ENCODE measurements at regions not wholly inside any gene's neighbourhood (a gene's known extent, or its start where the extent isn't known, plus 50 kb on each side); places are given as distances from the start of the nearest gene placed in this dataset.
A peak's percentile ranks its signal among the peaks of the same experiment; 100 is the strongest.
"Not testable (repeated sequence)": the region's sequence is repeated elsewhere in the genome, so short reads cannot be mapped to it uniquely, and the experiment has no call there.

DNA sequence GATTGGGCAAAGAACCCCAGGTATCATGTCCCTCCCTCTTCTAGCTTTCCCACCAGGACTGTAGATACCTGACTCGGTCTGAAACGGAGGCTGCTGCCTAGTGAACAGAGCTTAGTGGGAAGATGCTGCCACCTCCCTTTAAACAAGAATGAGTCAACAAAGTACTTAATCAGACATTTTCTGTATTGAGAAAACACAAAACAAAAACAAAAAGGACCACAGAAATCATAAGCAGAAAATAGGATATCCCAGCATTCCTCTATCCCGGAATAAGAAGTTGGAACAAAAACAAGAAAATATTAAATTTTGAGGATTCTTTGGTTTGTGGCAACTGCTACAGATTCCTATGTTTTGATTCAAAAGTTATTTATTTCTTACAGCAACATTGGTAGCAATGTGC is 51.7 kb upstream of the COL8A1 start:
- no peak for DNase-seq (ENCODE audit: low spot score)

DNA sequence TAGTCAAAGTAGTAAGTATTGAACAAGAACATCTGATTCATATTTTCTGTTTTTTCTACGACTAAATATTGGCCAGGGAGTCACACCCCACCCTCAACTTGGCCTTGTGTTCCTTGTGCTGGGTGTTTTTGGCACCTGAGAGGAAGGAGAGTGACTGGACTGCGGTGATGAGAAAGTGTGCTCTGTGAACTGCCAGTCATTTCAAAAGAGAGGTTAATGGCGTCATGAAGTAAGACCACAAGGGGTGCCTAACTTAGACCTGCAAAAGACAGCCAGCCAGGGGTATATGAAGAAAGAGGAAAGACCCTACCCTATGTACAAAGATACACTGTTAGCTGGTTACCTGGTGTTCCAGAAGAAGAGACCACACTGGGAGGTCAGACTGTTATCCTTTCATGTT is 58.4 kb upstream of the COL8A1 start:
- DNase-seq (ENCODE audit: low spot score): no peak

DNA sequence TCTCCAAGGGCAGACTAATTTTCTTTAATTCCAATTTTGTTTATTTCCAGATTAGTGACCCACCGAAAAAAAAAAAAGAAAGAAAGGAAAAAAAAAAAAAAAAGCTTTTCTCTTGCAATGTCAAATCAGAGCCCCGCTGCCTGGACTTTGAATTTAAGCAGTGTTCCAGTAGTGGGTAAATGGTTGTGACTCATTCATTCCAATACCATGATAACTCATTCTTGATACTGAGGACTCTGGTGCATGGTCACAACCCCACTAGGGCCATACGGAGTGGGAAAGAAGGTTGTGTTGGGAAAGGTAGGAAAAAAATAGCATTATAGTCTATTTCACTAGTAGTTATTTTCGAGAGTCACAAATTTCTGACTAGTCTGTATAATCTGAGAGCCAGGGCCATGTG is 59.1 kb upstream of the COL8A1 start:
- no peak for DNase-seq (ENCODE audit: low spot score)

DNA sequence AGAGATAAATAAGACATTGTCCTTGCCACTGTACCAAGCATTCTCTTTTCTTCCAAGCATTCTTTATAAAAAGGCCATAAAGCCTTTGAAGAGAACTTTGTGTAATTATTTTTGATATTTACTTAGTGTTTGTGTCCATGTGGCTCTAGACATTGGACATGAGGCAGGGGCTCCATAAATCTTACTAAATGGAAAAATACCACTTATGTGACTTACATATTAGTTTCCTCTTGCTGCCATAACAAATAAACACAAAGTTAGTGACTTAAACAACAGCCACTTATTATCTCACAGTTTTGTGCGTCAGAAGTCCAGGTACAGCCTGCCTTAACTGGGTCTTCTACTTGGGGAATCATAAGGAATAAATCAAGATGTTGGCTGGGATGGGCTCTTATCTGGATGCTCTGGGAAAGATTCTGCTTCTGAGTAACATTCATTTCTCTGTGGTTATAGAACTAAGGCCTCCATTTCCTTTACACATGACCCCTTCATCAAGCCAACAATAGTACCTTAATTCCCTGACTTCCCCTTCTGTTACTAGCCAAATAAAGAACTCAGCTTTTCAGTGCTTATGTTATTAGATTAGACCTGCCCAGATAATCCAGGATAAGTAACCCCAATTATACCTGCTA is 59.9 kb upstream of the COL8A1 start:
- no peak for DNase-seq (ENCODE audit: low spot score)

DNA sequence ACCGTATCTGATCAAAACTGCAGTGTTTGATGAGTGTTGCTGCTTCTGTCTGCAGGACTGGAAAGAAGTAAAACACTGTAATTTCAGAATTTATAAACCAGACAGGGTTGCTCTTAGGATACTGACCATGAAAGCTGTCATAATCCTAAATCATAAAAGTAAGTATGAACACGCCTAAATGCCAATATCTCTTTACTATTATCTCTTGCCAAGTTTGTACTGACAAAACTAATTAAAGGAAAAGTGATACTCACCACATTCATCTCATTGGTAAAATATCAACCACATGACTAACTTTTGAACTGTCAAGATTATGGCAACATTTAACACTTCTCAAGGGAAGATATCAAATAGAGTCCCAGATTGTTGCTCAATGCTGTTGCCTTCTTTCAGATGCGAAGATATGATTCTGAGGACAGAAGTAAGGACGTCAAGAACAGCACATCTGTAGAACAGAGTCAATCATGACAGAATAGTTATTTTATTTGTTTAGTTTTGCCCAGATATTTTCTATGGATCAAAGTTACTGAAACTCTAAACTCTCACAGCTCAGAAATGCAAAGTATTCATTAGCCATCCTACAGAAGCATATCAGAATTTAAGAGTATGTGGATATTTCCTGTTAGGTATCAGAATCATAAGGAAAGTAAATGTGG is 61.4 kb upstream of the COL8A1 start:
- no peak for DNase-seq (ENCODE audit: low spot score)

DNA sequence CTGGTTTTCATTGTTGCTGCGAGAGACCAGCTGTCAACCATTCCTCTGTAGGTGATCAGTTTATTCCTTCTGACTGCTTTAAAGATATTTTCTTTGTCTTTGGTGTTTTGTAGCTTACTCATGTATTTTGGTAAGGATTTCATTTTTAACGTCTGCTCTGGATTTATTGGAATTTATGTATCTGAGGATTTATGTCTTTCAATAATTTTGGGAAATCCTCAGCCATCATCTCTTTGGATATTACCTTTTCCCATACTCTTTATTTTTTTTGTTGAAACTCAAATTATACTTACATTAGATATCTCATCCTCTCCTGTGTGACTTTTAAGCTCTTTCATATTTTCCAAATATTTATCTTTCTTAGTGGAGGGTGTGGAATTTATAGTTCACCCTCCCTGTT is 62.7 kb upstream of the COL8A1 start:
- no peak for DNase-seq (ENCODE audit: low spot score)

DNA sequence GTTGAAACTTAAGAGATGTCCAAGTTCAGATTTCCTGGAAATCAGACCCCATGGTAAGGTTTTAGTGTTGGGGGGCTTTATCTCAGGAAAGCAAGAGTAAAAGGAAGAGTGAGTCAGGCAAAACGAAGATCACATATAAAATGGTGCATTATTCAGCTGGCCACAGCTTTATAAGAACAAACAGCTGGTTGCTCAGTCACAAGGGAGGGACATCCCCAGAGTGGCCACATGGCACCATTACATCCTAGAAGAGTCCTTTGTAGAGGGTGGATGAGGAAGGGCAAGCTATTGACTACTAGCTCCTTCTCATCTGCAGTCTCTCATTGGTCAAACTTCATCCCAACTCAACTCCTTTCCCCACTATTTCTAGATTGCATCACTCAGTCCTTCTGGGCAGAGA is 68.3 kb upstream of the COL8A1 start:
- DNase-seq (ENCODE audit: low spot score): no peak

DNA sequence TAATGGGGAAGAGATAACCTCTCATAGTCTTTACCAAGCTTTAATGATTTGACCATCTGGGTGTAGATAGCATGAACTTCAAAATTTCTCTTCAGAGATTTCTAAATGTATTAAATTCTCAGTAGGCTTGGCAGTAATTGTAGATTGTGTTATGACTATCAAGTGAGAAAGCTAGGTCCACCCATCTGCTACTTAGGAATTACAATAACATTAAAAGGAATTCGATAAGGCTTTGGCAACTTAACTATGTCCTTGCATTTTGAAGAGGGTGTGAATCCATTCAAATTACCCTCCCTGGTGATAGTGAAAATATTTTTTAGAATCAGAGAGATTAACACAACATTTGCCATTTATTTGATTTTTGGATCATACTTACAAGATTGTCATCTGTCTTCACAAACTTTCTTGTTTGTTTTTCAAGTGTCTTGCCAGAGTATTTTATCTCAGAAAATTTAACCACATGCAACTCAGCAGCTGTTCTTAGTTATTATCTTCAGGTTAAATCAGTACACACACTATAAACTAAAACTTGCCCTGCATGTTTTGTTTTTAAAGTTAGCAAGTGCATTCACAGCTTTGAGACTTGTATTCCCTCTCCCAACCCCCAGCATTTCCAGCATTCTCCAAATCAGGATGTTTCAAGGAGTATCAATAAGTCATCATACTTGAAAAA is 69.6 kb upstream of the COL8A1 start:
- no peak for DNase-seq (ENCODE audit: low spot score)

DNA sequence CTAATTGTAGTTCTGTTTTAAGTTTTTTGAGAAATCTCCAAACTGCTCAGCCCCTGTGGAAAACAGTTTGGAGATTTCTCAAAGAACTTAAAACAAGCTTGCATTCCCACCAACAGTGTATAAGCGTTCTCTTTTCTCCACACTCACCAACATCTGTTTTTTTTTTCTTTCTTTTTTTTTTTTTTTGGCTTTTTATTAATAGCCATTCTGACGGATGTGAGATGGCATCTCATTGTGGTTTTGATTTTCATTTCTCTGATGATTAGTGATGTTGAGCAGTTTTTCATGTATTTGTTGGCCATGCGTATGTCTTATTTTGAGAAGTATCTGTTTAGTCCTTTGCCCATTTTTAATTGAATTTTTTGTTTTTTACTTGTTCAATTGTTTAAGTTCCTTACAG is 73.1 kb upstream of the COL8A1 start:
- no peak for DNase-seq (ENCODE audit: low spot score)

DNA sequence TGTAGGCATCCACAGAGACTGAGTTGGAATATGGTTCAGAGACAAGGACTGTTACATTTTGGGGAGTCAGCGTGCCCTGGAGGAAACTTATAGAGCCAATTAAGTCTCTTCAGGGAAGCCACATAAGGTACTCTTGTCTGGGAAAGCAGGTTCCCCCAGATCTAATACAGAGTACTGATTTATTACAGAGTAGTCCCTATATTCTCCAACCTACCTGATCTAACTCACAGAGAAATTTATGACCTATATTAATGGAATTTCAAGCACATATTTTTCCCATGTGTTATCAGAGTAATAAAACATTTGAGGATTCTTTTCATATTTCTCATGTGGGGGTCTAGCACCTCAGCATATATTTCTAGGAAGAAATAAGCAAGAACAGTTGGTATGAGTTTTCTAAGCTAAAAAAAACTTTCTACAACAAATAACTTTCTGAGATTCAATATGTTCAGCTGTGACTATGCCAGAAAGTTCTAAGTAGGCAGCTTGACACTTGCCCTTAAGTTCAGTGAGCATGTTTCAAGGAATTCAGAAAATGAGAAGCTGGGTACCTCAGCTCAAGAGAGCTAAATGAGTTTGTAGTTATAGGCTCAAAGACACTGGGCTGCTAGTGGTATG is 75.3 kb upstream of the COL8A1 start:
- DNase-seq (ENCODE audit: low spot score): no peak

DNA sequence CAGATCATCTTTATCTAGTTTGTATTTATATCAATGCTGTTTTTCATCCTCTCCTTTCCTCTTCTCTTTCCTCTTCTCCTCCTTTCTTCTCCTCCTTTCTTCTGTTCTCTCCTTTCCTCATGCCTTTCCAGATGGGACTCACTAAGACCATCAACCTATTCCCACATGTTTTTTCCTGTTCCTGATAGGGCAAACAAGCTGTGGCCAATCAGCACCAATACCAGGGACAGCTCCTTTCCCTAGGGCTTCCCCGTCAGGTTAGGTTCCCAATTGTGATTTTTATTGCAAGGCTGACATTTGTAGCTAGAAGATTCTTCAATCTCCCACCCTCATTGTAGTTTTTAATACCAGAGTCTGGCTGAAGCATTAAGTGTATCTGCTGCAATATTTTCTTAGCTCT is 76.3 kb upstream of the COL8A1 start:
- DNase-seq (ENCODE audit: low spot score): no peak

DNA sequence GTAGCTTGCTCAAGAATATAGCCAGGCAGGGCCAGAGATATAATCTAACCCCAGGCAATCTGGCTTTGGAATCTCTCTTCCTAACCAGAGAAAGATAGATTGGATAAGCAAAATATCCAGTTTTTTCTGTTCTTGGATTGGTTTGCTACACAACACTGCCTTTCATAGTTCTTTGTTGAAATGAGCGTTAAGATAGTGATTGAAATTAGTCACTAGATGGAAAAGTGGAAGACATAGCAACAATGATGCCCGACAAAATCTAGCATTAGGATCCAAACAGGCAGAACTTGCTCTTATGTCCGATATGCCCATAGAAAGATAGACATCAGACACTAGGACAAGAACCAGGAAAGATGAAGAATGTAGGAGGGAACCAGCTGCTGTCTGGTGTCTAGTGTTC is 77.3 kb upstream of the COL8A1 start:
- DNase-seq (ENCODE audit: low spot score): no peak

DNA sequence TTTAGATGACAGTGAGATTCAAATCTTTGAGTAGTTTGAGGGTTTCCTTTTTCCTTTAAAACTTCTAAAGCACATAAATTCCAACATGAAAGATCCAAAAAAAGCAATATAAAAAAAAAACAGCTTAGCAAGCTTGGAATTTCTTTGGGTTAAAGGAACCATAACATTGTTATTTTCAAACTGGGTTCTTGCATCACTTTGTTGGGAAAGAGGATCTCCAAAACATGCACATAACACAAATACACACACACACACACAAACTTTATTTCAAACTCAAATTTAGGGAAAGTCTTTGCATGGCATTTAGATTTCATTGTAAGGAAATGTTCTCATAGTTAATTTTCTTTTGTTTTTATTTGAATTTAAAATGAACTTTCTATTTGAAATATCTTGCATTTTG is 79.2 kb upstream of the COL8A1 start:
- no peak for DNase-seq (ENCODE audit: low spot score)

DNA sequence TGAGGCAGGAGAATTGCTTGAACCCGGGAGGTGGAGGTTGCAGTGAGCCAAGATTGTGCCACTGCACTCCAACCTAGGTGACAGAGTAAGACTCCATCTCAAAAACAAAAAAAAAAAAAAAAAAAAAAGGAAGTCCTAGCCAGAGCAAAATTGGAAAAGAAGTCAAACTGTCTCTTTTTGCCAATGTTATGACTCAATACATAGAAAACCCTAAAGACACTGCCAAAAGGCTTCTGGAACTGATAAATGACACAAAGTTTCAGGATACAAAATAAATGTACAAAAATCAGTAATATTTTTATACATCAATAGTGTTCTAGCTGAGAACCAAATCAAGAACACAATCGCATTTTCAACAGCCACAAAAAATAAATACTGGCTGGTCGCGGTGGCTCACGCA is 82.5 kb upstream of the COL8A1 start:
- not testable (repeated sequence) for DNase-seq (ENCODE audit: low spot score)

DNA sequence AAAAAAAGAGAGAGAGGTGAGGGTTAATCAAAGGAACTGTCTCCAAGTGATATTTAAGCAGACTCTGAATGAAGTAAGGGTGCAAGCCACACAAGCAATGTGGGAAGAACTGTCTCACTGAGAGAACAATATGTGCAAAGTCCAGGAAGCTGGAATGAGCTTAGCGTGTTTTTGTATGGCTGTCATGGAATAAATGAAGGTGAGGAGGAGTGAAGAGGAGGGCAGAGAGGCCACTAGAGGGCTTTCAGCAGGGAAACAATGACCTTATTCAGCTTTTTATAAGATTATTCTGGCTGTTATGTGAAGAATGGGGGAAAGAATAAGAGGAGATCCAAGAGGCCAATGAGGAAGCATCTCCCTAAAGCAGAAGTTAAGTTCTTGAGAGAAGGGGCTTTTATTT is 86.9 kb upstream of the COL8A1 start:
- no peak for DNase-seq (ENCODE audit: low spot score)

DNA sequence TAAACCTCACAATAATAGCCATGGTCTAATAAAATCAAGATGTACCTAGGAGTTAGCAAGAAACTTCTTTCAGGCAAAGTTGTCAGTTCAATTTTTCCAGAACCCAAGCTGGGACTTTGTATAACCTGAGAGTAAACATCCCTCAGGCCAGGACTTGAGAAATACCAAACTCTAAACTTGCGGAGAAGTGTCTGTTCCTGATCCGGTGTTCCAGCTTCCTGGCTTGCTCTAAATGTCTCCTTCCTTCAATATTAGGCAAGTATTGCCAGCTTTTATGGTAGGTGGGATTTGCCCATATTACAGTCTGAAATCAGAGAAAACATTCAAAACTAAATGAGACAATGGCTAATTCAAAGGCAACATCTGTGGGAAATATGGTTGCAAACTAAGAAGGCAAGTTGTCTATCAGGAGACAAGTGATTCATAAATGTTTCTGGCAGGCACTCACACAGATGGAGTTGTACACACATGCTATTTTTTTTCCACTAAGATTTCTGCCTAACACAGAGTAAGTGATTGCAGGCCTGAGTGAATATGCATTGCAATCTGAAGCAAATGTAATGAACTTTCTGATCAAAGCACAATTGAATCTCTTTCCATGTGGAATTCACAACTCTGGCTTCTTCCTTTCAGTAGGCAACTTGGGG is 88.3 kb upstream of the COL8A1 start:
- DNase-seq (ENCODE audit: low spot score): no peak

DNA sequence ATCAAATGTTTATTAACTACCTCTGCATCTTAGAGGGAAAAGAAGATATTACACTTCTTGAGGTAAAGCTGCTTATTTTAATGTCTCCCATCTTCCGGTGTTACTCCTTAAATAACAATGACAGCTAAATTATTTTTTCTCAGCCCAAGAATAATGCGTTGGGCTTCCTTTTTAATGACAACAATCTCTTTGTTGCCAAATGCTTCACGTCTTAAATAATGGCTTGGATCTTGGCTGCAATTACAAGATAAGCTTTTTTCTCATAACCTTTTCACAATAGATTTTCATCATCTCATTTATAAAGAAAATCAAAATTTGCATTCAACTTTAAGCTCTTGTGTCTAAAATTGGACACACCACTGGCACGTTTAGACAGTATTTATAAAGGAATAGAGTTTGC is 89.2 kb upstream of the COL8A1 start:
- DNase-seq (ENCODE audit: low spot score): no peak

DNA sequence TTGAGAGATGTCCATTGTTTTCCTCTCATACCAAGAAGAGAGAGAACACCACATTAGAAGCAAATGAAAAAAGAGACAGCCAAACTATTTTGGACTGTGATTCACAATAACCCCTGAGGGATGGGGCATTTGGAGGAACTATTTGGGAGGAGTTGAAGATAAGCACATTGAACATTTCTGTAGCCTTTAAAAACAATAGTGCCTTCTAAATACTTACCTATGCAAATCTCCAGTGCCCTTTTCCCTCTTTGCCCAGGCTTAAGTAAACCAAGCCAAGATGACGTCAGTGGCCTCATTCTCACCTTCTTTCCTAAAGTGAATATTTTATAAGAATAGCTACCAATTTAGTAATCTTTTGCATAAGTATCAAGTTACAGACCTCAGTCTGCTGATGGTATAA is 89.7 kb upstream of the COL8A1 start:
- no peak for DNase-seq (ENCODE audit: low spot score)

DNA sequence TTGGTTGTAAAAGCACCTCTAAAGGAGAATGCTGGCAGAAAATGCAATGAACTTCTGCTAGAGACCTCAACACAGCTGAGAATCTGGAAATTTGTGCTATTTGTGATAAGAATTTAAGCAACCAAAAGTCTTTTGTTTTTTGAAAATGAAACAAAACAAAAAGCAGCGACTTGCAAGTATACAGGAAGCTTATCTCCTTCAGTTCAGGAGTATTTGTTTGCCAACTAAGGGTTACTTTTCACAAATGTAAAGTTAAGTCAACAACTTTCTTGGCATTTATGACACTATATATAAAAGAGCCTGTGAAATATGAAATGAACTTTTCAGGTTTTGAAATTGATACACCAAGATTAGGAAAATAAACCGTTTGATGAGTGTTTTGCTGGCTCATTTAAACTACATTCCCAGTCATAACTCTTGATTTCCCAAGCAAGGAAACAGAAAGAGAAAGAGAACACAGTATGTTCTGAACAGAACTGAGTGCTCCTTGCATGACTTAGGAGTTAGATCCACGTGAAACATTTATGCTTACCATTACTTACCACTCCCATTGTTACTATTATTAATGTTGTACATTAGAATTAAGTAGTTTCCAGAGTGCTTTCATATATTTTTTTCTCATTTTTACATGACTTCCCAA is 92.3 kb upstream of the COL8A1 start:
- no peak for DNase-seq (ENCODE audit: low spot score)

DNA sequence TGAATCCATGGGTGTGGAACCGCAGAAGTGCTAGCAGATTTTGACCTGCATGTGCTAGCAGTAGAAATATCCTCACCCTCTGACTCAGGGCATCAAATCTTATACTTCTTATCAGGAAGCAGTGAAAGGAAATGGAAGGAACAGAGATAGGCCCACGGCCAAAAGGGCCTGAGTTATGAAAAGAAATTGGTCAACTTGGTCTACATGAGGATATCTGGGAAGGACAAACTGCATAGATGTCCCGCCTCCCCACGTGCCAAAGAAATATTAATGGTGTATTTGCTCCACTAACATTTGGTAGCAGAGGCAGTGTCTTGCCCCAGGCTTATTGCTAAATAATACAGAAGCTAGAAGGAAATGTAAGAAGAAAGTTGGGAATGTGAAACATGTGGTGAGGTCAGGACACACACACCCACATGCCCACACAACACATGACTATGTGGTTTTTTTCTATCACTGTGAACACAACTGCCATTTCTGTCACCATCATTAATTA is 93.6 kb upstream of the COL8A1 start:
- DNase-seq (ENCODE audit: low spot score): peak; percentile 54

DNA sequence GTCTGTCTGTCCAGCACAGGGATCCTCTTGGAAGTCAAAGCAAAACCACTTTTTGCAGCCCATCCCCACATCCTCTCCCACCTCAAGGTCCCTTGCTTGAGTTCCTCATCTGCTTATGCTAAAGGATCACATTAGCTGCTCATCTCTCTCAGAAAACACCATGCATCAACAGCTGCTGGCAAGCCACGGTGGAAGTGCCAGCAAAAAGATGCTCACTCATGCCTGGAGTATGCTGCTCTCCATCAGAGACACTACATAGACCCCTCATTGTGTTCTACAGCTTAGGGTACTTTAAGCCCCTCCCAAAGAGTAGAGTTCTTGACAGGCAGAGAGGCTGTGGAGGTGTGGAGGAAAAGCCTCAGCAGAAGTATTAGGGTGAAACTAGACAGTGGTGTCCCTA is 94.6 kb upstream of the COL8A1 start:
- DNase-seq (ENCODE audit: low spot score): no peak
